ENCODE measurements at regions not wholly inside any gene's neighbourhood (a gene's known extent, or its start where the extent isn't known, plus 50 kb on each side); places are given as distances from the start of the nearest gene placed in this dataset.
A peak's percentile ranks its signal among the peaks of the same experiment; 100 is the strongest.

- H3K27ac Mint-ChIP-seq: peak overlapping the region in 1 of 3 experiments; percentile 0
- H3K4me3 Mint-ChIP-seq: no peak overlapping the region
- H3K4me1 Mint-ChIP-seq: peaks cover 5% of the 10 kb centered on the region
- peaks cover 54% of the 10 kb centered on the region for H3K36me3 Mint-ChIP-seq (ENCODE audit: low read depth)
- H3K9me3 Mint-ChIP-seq: no peaks in the 10 kb centered on the region
- H3K27me3 Mint-ChIP-seq (ENCODE audit: low read depth): no peaks in the 10 kb centered on the region
- no peak for TF ChIP-seq CTCF (IDR thresholded peaks at IDR 0.05; ENCODE audit: unreplicated experiment in 3 of 3)
These were observed 562.8 kb downstream of the UTRN start for GRCh38 chr6:144847916-144848315.

GRCh38 chr6:144849920-144850319, 564.8 kb downstream of the UTRN start:
- TF ChIP-seq CTCF (IDR thresholded peaks at IDR 0.05; ENCODE audit: unreplicated experiment in 3 of 3): no peak
- no peak overlapping the region for H3K4me3 Mint-ChIP-seq
- no peaks in the 10 kb centered on the region for H3K9me3 Mint-ChIP-seq
- H3K27ac Mint-ChIP-seq: no peak overlapping the region
- no peaks in the 10 kb centered on the region for H3K27me3 Mint-ChIP-seq (ENCODE audit: low read depth)
- H3K4me1 Mint-ChIP-seq: peaks cover 1% of the 10 kb centered on the region
- peaks cover 48% of the 10 kb centered on the region for H3K36me3 Mint-ChIP-seq (ENCODE audit: low read depth)

- Mint-ChIP-seq H3K9me3 (no peaks in the 10 kb centered on the region), H3K27ac (no peak overlapping the region), H3K4me3 (no peak overlapping the region), H3K27me3 (ENCODE audit: low read depth) (no peaks in the 10 kb centered on the region), H3K36me3 (ENCODE audit: low read depth) (peaks cover 26% of the 10 kb centered on the region), H3K4me1 (no peaks in the 10 kb centered on the region)
- no peak for TF ChIP-seq CTCF (IDR thresholded peaks at IDR 0.05; ENCODE audit: unreplicated experiment in 3 of 3)
These were observed 568.5 kb downstream of the UTRN start for GRCh38 chr6:144853603-144854002.

GRCh38 chr6:144854654-144855053, 569.5 kb downstream of the UTRN start:
- peaks cover 18% of the 10 kb centered on the region for H3K36me3 Mint-ChIP-seq (ENCODE audit: low read depth)
- H3K27ac Mint-ChIP-seq: no peak overlapping the region
- TF ChIP-seq CTCF (IDR thresholded peaks at IDR 0.05; ENCODE audit: unreplicated experiment in 3 of 3): no peak
- no peaks in the 10 kb centered on the region for H3K4me1 Mint-ChIP-seq
- no peaks in the 10 kb centered on the region for H3K9me3 Mint-ChIP-seq
- no peaks in the 10 kb centered on the region for H3K27me3 Mint-ChIP-seq (ENCODE audit: low read depth)
- H3K4me3 Mint-ChIP-seq: no peak overlapping the region

GRCh38 chr6:144855375-144855774, 570.2 kb downstream of the UTRN start:
- H3K27me3 Mint-ChIP-seq (ENCODE audit: low read depth): no peaks in the 10 kb centered on the region
- no peak for TF ChIP-seq CTCF (IDR thresholded peaks at IDR 0.05; ENCODE audit: unreplicated experiment in 3 of 3)

GRCh38 chr6:144855812-144856531, 570.8 kb downstream of the UTRN start:
- H3K27ac Mint-ChIP-seq: no peak overlapping the region
- TF ChIP-seq CTCF (IDR thresholded peaks at IDR 0.05; ENCODE audit: unreplicated experiment in 3 of 3): no peak
- H3K4me3 Mint-ChIP-seq: no peak overlapping the region
- peaks cover 4% of the 10 kb centered on the region for H3K9me3 Mint-ChIP-seq
- H3K27me3 Mint-ChIP-seq (ENCODE audit: low read depth): no peaks in the 10 kb centered on the region
- peaks cover 8% of the 10 kb centered on the region for H3K36me3 Mint-ChIP-seq (ENCODE audit: low read depth)
- H3K4me1 Mint-ChIP-seq: no peaks in the 10 kb centered on the region

More at GRCh38 chr6:144855375-144855774, 570.2 kb downstream of the UTRN start:
- Mint-ChIP-seq H3K27ac (no peak overlapping the region), H3K4me3 (no peak overlapping the region), H3K9me3 (peaks cover 3% of the 10 kb centered on the region), H3K36me3 (ENCODE audit: low read depth) (peaks cover 14% of the 10 kb centered on the region), H3K4me1 (no peaks in the 10 kb centered on the region)

Measured in nephron (organoid).